BE2C (cell line): ENCODE measurements at regions not wholly inside any gene's neighbourhood (a gene's known extent, or its start where the extent isn't known, plus 50 kb on each side); places are given as distances from the start of the nearest gene placed in this dataset.

ENCODE experiments used
- DNase-seq: peaks from one replicate; pipeline ENCODE4 v3.0.0-alpha.2; 2020
- H3K27me3 ChIP-seq: fragments of 250-450 bp; sonication (Bioruptor Pico); 2 replicates; pipeline ENCODE4 v1.5.1; 2020; ENCODE audit warnings: mild to moderate bottlenecking
- H3K36me3 ChIP-seq: fragments of 250-450 bp; sonication (Bioruptor Pico); 2 replicates; pipeline ENCODE4 v1.5.1; 2020; ENCODE audit warnings: mild to moderate bottlenecking
- H3K4me1 ChIP-seq: fragments of 250-450 bp; sonication (Bioruptor Pico); 2 replicates; pipeline ENCODE4 v1.5.1; 2020
- H3K4me3 ChIP-seq: 2 replicates; pipeline ENCODE4 v1.5.1; 2011; ENCODE audit warnings: low read depth, low read length
- H3K9me3 ChIP-seq: fragments of 250-450 bp; sonication (Bioruptor Pico); 2 replicates; pipeline ENCODE4 v1.5.1; 2020
- TF ChIP-seq, protein P1 (sequence below): IDR thresholded peaks from 2 replicates; pipeline ENCODE4 v1.5.1; 2012; ENCODE audit warnings: mild to moderate bottlenecking, low read depth, low read length

DNA sequence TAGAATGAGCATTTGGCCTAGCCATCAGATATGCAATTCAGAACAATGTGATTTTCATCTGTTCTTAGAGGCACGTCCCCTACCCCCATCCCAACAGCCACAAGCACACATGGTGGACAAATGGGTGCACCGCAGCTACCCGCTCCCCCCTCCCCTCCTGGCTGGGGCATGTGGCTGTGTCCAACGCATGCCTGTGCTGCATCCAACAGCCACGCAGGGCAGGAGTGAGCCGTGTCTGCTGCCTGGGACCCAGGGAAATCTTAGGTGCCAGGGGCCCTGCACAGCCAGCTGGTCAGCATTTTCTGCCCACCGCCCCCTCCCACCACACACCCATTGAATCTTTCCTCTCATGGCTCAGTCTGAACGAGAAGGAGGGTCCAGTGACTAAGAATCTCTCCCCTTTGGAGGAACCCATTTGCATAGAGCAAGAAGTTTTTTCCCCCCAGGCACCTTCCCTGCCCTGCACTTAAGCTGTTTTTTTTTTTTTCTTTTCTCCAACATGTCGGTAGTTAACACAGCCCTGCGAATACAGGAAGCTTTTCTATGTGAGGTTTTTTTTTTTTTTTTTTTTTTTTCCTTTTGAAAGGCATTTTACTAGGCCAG, 138.9 kb downstream of the WDR11 start:
- Histone ChIP-seq H3K4me3 (no peak overlapping the region), H3K36me3 (no peaks in the 10 kb centered on the region), H3K27me3 (no peaks in the 10 kb centered on the region), H3K4me1 (no peaks in the 10 kb centered on the region), H3K9me3 (no peaks in the 10 kb centered on the region)
- DNase-seq: no peak
- TF ChIP-seq, protein P1, sequence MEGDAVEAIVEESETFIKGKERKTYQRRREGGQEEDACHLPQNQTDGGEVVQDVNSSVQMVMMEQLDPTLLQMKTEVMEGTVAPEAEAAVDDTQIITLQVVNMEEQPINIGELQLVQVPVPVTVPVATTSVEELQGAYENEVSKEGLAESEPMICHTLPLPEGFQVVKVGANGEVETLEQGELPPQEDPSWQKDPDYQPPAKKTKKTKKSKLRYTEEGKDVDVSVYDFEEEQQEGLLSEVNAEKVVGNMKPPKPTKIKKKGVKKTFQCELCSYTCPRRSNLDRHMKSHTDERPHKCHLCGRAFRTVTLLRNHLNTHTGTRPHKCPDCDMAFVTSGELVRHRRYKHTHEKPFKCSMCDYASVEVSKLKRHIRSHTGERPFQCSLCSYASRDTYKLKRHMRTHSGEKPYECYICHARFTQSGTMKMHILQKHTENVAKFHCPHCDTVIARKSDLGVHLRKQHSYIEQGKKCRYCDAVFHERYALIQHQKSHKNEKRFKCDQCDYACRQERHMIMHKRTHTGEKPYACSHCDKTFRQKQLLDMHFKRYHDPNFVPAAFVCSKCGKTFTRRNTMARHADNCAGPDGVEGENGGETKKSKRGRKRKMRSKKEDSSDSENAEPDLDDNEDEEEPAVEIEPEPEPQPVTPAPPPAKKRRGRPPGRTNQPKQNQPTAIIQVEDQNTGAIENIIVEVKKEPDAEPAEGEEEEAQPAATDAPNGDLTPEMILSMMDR: no peak

DNA sequence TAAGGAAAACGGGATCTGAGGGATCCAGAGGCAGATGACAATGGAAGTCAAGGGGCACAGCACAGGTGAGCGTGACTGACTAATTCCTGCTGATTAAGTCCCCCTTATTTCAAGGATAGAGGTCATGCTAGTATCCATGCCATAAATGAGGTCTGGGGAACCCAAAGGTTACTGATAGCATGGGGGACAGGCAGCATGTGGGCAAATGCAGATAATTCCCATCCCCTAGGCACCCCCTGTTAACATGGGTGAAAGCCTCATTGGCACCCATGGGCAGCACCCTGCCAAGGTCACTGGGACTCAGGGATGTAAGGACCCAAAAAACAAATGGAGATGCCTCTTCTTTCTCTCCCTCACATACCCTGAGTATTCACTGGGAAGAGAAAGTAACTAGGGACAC, 139.7 kb downstream of the WDR11 start:
- H3K4me3 ChIP-seq: no peak overlapping the region
- no peaks in the 10 kb centered on the region for H3K4me1 ChIP-seq
- no peaks in the 10 kb centered on the region for H3K27me3 ChIP-seq
- no peak for DNase-seq
- no peaks in the 10 kb centered on the region for H3K36me3 ChIP-seq
- TF ChIP-seq, protein P1: no peak
- no peaks in the 10 kb centered on the region for H3K9me3 ChIP-seq

DNA sequence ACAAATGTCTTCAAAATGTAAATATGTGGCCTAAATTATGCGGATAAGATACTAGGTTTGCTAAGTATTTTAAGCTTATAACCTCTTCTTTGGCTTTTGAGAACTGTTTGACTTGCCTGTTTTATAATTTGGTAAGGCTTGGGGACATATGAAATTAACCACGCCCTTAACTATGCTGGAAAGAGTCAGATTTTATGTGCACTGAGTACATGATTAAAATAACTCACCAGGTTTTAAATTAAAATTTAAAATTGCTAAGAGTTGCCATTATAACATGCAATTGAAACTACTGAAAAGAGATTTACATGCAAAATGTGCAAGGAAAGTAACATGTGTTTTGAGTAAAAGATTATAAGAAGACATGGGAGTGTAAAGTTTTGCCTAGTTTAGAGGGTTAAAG, 141.9 kb downstream of the WDR11 start:
- Histone ChIP-seq H3K36me3 (no peaks in the 10 kb centered on the region), H3K9me3 (no peaks in the 10 kb centered on the region)
- TF ChIP-seq, protein P1: no peak

DNA sequence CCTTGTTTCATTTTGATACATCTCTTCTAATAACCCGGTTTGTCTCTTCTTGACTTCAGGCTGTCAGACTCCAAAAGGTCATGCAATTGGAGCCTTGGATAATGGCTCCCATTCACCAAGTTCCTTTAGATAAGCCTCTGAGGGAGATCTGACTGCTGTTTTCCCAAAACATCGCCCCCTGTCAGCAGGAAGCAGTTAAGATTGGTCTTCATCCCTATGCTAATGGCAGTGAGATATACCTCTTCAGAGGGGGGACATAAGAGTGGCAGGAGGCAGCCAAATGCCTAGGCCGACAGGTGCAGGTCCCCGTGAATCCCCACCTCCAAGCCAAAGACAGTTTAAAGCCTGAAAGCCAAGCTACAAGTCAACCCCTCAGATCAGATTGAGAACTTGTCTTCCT, 144.6 kb downstream of the WDR11 start:
- Histone ChIP-seq H3K9me3 (no peaks in the 10 kb centered on the region), H3K4me3 (no peak overlapping the region), H3K4me1 (no peaks in the 10 kb centered on the region), H3K36me3 (no peaks in the 10 kb centered on the region), H3K27me3 (no peaks in the 10 kb centered on the region)
- DNase-seq: no peak
- TF ChIP-seq, protein P1: 0 out of 2 replicates have a peak, but pooled peaks have one; percentile 9

More for the DNA sequence above, 141.9 kb downstream of the WDR11 start:
- no peak for DNase-seq
- no peaks in the 10 kb centered on the region for H3K4me1 ChIP-seq
- H3K4me3 ChIP-seq: no peak overlapping the region
- H3K27me3 ChIP-seq: no peaks in the 10 kb centered on the region

DNA sequence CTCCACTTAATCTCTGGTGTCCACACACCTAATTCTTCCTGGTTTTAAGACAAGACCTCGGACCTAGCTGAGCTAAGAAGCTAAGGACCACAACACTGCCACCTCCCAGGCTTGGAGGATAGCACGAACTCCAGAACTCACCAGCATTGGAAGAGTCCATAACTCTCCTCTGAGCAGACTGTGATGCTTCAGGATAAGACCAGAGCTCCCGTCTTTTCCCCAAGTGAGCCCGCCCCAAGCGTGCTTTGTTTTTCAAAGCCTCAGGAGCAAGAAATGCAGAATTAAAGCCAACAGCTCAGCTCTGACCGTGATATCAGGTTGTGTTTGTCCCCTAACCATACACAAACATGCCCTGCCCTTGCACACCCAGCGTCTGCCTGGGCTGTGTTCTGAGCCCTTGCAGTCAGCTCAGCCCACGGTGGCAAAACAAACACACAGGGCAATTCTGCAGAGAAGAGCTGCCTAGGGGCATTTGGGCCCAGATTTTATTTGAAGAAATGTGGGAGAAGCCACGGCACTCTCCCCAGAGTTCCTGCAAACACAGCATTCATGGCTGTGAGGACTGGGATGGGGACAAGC, 145.4 kb downstream of the WDR11 start:
- Histone ChIP-seq H3K4me3 (no peak overlapping the region), H3K4me1 (no peaks in the 10 kb centered on the region), H3K9me3 (no peaks in the 10 kb centered on the region), H3K36me3 (no peaks in the 10 kb centered on the region), H3K27me3 (no peaks in the 10 kb centered on the region)
- no peak for DNase-seq
- TF ChIP-seq, protein P1: no peak

DNA sequence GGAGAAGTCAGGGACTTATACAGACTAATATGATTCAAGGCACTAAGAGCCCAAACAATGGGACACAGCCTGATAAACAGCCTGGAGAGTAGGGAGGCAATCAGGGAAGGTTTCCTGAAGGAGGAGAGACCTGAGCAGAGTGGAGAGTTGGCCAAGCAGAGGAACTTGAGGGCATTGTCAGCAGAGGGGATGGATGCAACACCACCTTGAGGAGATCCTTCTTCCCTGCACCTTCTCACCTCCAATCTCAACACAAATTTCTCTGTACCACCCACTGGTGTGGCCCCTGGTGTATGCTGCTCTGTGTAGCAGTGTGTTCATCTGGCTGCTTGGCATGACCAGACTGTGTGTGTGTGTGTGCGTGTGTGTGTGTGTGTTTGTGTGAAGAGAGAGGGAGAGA, 146.2 kb downstream of the WDR11 start:
- no peaks in the 10 kb centered on the region for H3K4me1 ChIP-seq
- no peaks in the 10 kb centered on the region for H3K27me3 ChIP-seq
- H3K9me3 ChIP-seq: no peaks in the 10 kb centered on the region
- no peak for DNase-seq
- TF ChIP-seq, protein P1: no peak
- no peaks in the 10 kb centered on the region for H3K36me3 ChIP-seq
- H3K4me3 ChIP-seq: no peak overlapping the region
